CD14-positive monocyte (primary cell): ENCODE measurements at regions not wholly inside any gene's neighbourhood (a gene's known extent, or its start where the extent isn't known, plus 50 kb on each side); places are given as distances from the start of the nearest gene placed in this dataset.

Source experiments
- DNase-seq, 3 donors: peaks; one replicate each; pipeline ENCODE4 v3.0.0-alpha.2; 2011 to 2022
- H2AFZ ChIP-seq: 2 replicates; pipeline ENCODE4 v1.6.0; 2012; ENCODE audit warnings: mild to moderate bottlenecking, low read depth, low read length, inconsistent platforms; ENCODE audit not compliant: insufficient read depth, poor library complexity, severe bottlenecking
- H3K27ac ChIP-seq, 2 donors: 1 replicate in 1 of 2; 2 replicates in 1 of 2; pipeline ENCODE4 v1.5.1; 2012 to 2013; ENCODE audit warnings: low read length in 2 of 2, control low read depth in 1 of 2, inconsistent platforms in 1 of 2, low read depth in 1 of 2, mild to moderate bottlenecking in 1 of 2
- H3K27me3 ChIP-seq, 2 donors: one replicate each; pipeline versions ENCODE4 v1.6.0 to v1.6.1; 2011 to 2013; ENCODE audit warnings: low read length in 2 of 2; ENCODE audit not compliant: control insufficient read depth in 2 of 2, insufficient read depth in 2 of 2
- H3K36me3 ChIP-seq, 2 donors: replicated peaks in 1 of 2; 1 replicate in 1 of 2; 2 replicates in 1 of 2; pipeline versions ENCODE4 v1.5.1 to v1.6.1; 2012 to 2013; ENCODE audit warnings: low read length in 2 of 2, control low read depth in 1 of 2, inconsistent platforms in 1 of 2, mild to moderate bottlenecking in 1 of 2; ENCODE audit not compliant: insufficient read depth in 2 of 2, control insufficient read depth in 1 of 2
- H3K4me1 ChIP-seq, 2 donors: 1 replicate in 1 of 2; 2 replicates in 1 of 2; pipeline versions ENCODE4 v1.5.1 to v1.6.1; 2012 to 2013; ENCODE audit warnings: low read length in 2 of 2, control low read depth in 1 of 2, inconsistent platforms in 1 of 2, mild to moderate bottlenecking in 1 of 2, moderate library complexity in 1 of 2; ENCODE audit not compliant: insufficient read depth in 2 of 2, control insufficient read depth in 1 of 2
- H3K4me2 ChIP-seq: replicated peaks from 2 replicates; pipeline ENCODE3; 2012; ENCODE audit warnings: low read length, moderate library complexity, mild to moderate bottlenecking; ENCODE audit not compliant: poor library complexity, severe bottlenecking; ENCODE audit errors: extremely low read depth
- H3K4me3 ChIP-seq, 3 experiments: fragments of 200-600 bp in 1 of 3; sonication (generic) in 1 of 3; replicated peaks in 1 of 3; 1 replicate in 2 of 3; 2 replicates in 1 of 3; pipeline ENCODE4 v1.5.1; 2011 to 2013; ENCODE audit warnings: low read length in 3 of 3, mild to moderate bottlenecking in 3 of 3, control low read depth in 2 of 3, low read depth in 2 of 3, inconsistent platforms in 1 of 3, moderate library complexity in 1 of 3
- H3K79me2 ChIP-seq: 2 replicates; pipeline ENCODE4 v1.6.0; 2012; ENCODE audit warnings: mild to moderate bottlenecking, control low read depth, inconsistent platforms, low read length, moderate library complexity; ENCODE audit not compliant: insufficient read depth
- H3K9ac ChIP-seq: 2 replicates; pipeline ENCODE4 v1.6.0; 2017; ENCODE audit warnings: low read length, mild to moderate bottlenecking; ENCODE audit not compliant: insufficient read depth, poor library complexity, severe bottlenecking
- H3K9me3 ChIP-seq, 2 donors: replicated peaks in 1 of 2; 1 replicate in 1 of 2; 2 replicates in 1 of 2; pipeline versions ENCODE4 v1.5.1 to v1.6.1; 2012 to 2013; ENCODE audit warnings: low read length in 2 of 2, control low read depth in 1 of 2; ENCODE audit not compliant: control insufficient read depth in 1 of 2, insufficient read depth in 1 of 2
- H4K20me1 ChIP-seq: 2 replicates; pipeline ENCODE4 v1.6.0; 2012; ENCODE audit warnings: mild to moderate bottlenecking, low read length, control low read depth, moderate library complexity; ENCODE audit not compliant: insufficient read depth
- H3K27ac Mint-ChIP-seq, 7 donors: one replicate each; pipeline ENCODE4 v1.8.0; 2020; ENCODE audit warnings: mild to moderate bottlenecking in 7 of 7, mixed read lengths in 7 of 7, moderate library complexity in 6 of 7, inconsistent platforms in 2 of 7
- H3K27me3 Mint-ChIP-seq, 3 donors: one replicate each; pipeline ENCODE4 v1.8.0; 2021 to 2022; ENCODE audit warnings: low read depth in 3 of 3, mild to moderate bottlenecking in 3 of 3, mixed read lengths in 3 of 3, moderate library complexity in 3 of 3, inconsistent platforms in 1 of 3
- H3K36me3 Mint-ChIP-seq, 2 donors: one replicate each; pipeline ENCODE4 v1.8.0; 2020; ENCODE audit warnings: mixed read lengths in 2 of 2, inconsistent platforms in 1 of 2, mild to moderate bottlenecking in 1 of 2
- H3K4me1 Mint-ChIP-seq: one replicate; pipeline ENCODE4 v1.8.0; 2020; ENCODE audit warnings: mild to moderate bottlenecking, mixed read lengths
- H3K4me3 Mint-ChIP-seq, 2 donors: one replicate each; pipeline ENCODE4 v1.8.0; 2020; ENCODE audit warnings: mild to moderate bottlenecking in 2 of 2, mixed read lengths in 2 of 2, moderate library complexity in 1 of 2
- H3K9me3 Mint-ChIP-seq, 7 donors: one replicate each; pipeline ENCODE4 v1.8.0; 2020 to 2022; ENCODE audit warnings: mixed read lengths in 7 of 7, mild to moderate bottlenecking in 6 of 7, moderate library complexity in 6 of 7, inconsistent platforms in 2 of 7
- WGBS: methylation state at CpG from one replicate; pipeline ENCODE4 v1.1.5; 2013; ENCODE audit warnings: missing lambda C conversion rate; ENCODE audit not compliant: insufficient coverage; 5-methylcytosine and 5-hydroxymethylcytosine counted together
- intact Hi-C, 2 donors: fragments of 100-400 bp; cut with micrococcal nuclease; formaldehyde crosslinking; loops; one replicate each; pipeline versions ENCODE4 v1.15.0 to v1.15.1; 2023
- TF ChIP-seq, protein P1 (sequence below): fragments of 200-600 bp; IDR thresholded peaks from one replicate; pipeline ENCODE4 v1.8.0; 2022; ENCODE audit warnings: antibody characterized with exemption, mild to moderate bottlenecking

- H3K9me3 Mint-ChIP-seq = peaks cover 2 to 14% (median 10%) of the 10 kb centered on the region in 7 donors
- Histone ChIP-seq H2AFZ (no peak overlapping the region), H4K20me1 (no peaks in the 10 kb centered on the region), H3K9ac (no peak overlapping the region), H3K27me3 (no peaks in the 10 kb centered on the region), H3K36me3 (no peaks in the 10 kb centered on the region), H3K4me2 (no peak overlapping the region), H3K9me3 (peaks cover 13 to 23% of the 10 kb centered on the region in 2 donors), H3K4me3 (no peak overlapping the region), H3K79me2 (no peaks in the 10 kb centered on the region), H3K27ac (no peak overlapping the region), H3K4me1 (no peaks in the 10 kb centered on the region)
- no peaks in the 10 kb centered on the region for H3K27me3 Mint-ChIP-seq
- H3K36me3 Mint-ChIP-seq = no peaks in the 10 kb centered on the region
- H3K27ac Mint-ChIP-seq = no peak overlapping the region
- no peak overlapping the region for H3K4me3 Mint-ChIP-seq
- WGBS = no CpG with 5 or more reads among the region's 2 CpGs
- DNase-seq = no peak
- no peaks in the 10 kb centered on the region for H3K4me1 Mint-ChIP-seq
- intact Hi-C loops = no loop called here
- TF ChIP-seq, protein P1, sequence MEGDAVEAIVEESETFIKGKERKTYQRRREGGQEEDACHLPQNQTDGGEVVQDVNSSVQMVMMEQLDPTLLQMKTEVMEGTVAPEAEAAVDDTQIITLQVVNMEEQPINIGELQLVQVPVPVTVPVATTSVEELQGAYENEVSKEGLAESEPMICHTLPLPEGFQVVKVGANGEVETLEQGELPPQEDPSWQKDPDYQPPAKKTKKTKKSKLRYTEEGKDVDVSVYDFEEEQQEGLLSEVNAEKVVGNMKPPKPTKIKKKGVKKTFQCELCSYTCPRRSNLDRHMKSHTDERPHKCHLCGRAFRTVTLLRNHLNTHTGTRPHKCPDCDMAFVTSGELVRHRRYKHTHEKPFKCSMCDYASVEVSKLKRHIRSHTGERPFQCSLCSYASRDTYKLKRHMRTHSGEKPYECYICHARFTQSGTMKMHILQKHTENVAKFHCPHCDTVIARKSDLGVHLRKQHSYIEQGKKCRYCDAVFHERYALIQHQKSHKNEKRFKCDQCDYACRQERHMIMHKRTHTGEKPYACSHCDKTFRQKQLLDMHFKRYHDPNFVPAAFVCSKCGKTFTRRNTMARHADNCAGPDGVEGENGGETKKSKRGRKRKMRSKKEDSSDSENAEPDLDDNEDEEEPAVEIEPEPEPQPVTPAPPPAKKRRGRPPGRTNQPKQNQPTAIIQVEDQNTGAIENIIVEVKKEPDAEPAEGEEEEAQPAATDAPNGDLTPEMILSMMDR = no peak
Observed at GRCh38 chr2:183575481-183575880, 451.2 kb downstream of the NUP35 start.

DNA sequence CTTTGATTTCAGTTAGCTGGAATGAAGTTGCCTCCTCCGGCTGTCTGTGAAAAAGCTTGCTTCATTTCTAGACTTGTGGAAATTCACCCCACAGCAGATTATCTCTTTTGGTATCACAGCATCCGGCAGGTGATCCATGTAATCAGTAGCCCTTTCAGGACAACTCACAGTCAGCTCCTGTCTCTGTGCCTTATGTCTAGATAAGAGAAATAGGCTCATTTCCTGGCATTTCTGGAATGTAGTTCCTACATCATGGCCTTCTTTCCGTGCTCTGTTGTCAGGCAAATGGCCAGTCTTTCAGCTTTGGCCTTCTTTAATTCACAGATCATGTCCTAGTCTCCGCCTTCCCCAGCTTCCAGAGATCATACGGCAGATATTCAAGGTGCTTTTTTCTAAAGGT is 455.4 kb downstream of the NUP35 start:
- no peak for DNase-seq
- TF ChIP-seq, protein P1 = no peak
- Histone ChIP-seq H3K4me1 (no peaks in the 10 kb centered on the region), H4K20me1 (no peaks in the 10 kb centered on the region), H3K27me3 (no peaks in the 10 kb centered on the region), H3K27ac (no peak overlapping the region), H3K9ac (no peak overlapping the region), H3K36me3 (no peaks in the 10 kb centered on the region), H3K4me3 (no peak overlapping the region), H3K9me3 (peaks cover 8 to 13% of the 10 kb centered on the region in 2 donors), H3K79me2 (no peaks in the 10 kb centered on the region), H2AFZ (no peak overlapping the region), H3K4me2 (no peak overlapping the region)
- Mint-ChIP-seq H3K27me3 (peaks cover 0 to 3% (median 0%) of the 10 kb centered on the region in 3 donors), H3K4me1 (no peaks in the 10 kb centered on the region), H3K36me3 (no peaks in the 10 kb centered on the region), H3K9me3 (peaks cover 3 to 19% (median 13%) of the 10 kb centered on the region in 7 donors), H3K4me3 (no peak overlapping the region), H3K27ac (no peak overlapping the region)
- intact Hi-C loops = no loop called here
- whole genome bisulfite sequencing = 70% methylated on average over 3 of the region's 5 CpGs
